ENCODE measurements at regions not wholly inside any gene's neighbourhood (a gene's known extent, or its start where the extent isn't known, plus 50 kb on each side); places are given as distances from the start of the nearest gene placed in this dataset.

- TF ChIP-seq CTCF (IDR thresholded peaks at IDR 0.05 in 2 of 3, conservative IDR thresholded peaks at IDR 0.05 in 1 of 3; ENCODE audit: control insufficient read depth in 2 of 3, extremely low read depth in 1 of 3, insufficient read depth in 1 of 3, low read depth in 3 of 3, low read length in 3 of 3) (no peak), CBFB (IDR thresholded peaks at IDR 0.05; ENCODE audit: low read depth) (no peak)
Observed at GRCh38 chr5:133873449-133873848, 95.0 kb downstream of the C5orf15 start (continued).

- ATAC-seq, result no peak
- POLR2A ChIA-PET, result no interaction called here
- Histone ChIP-seq H3K27me3 (replicated peaks in 1 of 2; ENCODE audit: control insufficient read depth in 2 of 2, insufficient read depth in 2 of 2, low read length in 1 of 2) (no peaks in the 10 kb centered on the region), H3K9ac (ENCODE audit: control insufficient read depth, insufficient read depth, low read length) (no peak overlapping the region), H3K9me3 (replicated peaks; ENCODE audit: control insufficient read depth, insufficient read depth, low read length) (no peaks in the 10 kb centered on the region), H3K4me2 (ENCODE audit: control insufficient read depth, insufficient read depth) (no peak overlapping the region), H3K27ac (ENCODE audit: control insufficient read depth, insufficient read depth) (no peak overlapping the region), H2AFZ (ENCODE audit: control insufficient read depth, low read depth, low read length) (no peak overlapping the region), H4K20me1 (ENCODE audit: control insufficient read depth, insufficient read depth) (no peaks in the 10 kb centered on the region), H3K79me2 (ENCODE audit: control insufficient read depth, insufficient read depth, low read length) (no peaks in the 10 kb centered on the region), H3K4me3 (no peak overlapping the region), H3K36me3 (ENCODE audit: control insufficient read depth in 2 of 2, insufficient read depth in 2 of 2, low read length in 1 of 2) (no peaks in the 10 kb centered on the region), H3K4me1 (ENCODE audit: control insufficient read depth, insufficient read depth, low read length) (no peaks in the 10 kb centered on the region)
- in situ Hi-C loops (cut with MboI), result no loop called here
- FAIRE-seq, result no peak
- TF ChIP-seq IKZF1 (conservative IDR thresholded peaks at IDR 0.05), result no peak
- TF ChIP-seq IKZF2 (IDR thresholded peaks at IDR 0.05), result no peak
- no peak for TF ChIP-seq MXI1 (IDR thresholded peaks at IDR 0.05; ENCODE audit: low read depth, low read length)
- TF ChIP-seq, protein P1, sequence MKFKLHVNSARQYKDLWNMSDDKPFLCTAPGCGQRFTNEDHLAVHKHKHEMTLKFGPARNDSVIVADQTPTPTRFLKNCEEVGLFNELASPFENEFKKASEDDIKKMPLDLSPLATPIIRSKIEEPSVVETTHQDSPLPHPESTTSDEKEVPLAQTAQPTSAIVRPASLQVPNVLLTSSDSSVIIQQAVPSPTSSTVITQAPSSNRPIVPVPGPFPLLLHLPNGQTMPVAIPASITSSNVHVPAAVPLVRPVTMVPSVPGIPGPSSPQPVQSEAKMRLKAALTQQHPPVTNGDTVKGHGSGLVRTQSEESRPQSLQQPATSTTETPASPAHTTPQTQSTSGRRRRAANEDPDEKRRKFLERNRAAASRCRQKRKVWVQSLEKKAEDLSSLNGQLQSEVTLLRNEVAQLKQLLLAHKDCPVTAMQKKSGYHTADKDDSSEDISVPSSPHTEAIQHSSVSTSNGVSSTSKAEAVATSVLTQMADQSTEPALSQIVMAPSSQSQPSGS (IDR thresholded peaks at IDR 0.05; ENCODE audit: low read length), result no peak
- SMC1A ChIA-PET (ENCODE audit: uncharacterized antibody, unreplicated experiment), result interaction anchor here (0.8 to 4.9 kb wide), 25 partner anchors 9 to 760 kb away, joined by 3 to 51 read pairs (median 5); no protein-coding TSS in a partner anchor
- intact Hi-C loops (cut with micrococcal nuclease; ENCODE audit: unreplicated experiment), result no loop called here
- no peak for DNase-seq (ENCODE audit: low read depth, low spot score)
- BruUV-seq (replicated peaks), result no TSS peak
- RAD21 ChIA-PET (ENCODE audit: unreplicated experiment), result interaction anchor here (0.7 to 5.8 kb wide), 13 partner anchors 8 to 447 kb away, joined by 3 to 49 read pairs (median 11); no protein-coding TSS in a partner anchor
- CTCF ChIA-PET, result interaction anchor here (0.6 to 10.4 kb wide), 27 partner anchors 10 to 449 kb away, joined by 3 to 156 read pairs (median 5); no protein-coding TSS in a partner anchor
Observed at GRCh38 chr5:133870661-133871060, 97.8 kb downstream of the C5orf15 start.
